GM21515 (cell line): ENCODE measurements at regions not wholly inside any gene's neighbourhood (a gene's known extent, or its start where the extent isn't known, plus 50 kb on each side); places are given as distances from the start of the nearest gene placed in this dataset.
"Not testable (repeated sequence)": the region's sequence is repeated elsewhere in the genome, so short reads cannot be mapped to it uniquely, and the experiment has no call there.

Source experiments
- ATAC-seq: cut with Tn5 transposase; IDR thresholded peaks from one replicate; pipeline ENCODE4 v1.9.1; 2021; ENCODE audit not compliant: unreplicated experiment

- ATAC-seq: no peak
Measured at GRCh38 chr18:25587545-25587944, 235.6 kb upstream of the ZNF521 start.

- no peak for ATAC-seq
Measured at GRCh38 chr18:25568986-25569385, 217.0 kb upstream of the ZNF521 start.

- no peak for ATAC-seq
Measured at GRCh38 chr18:25563816-25564683, 212.1 kb upstream of the ZNF521 start.

- no peak for ATAC-seq
Measured at GRCh38 chr18:25563346-25563745, 211.4 kb upstream of the ZNF521 start.

- ATAC-seq: no peak
Measured at GRCh38 chr18:25561918-25562317, 210.0 kb upstream of the ZNF521 start.

GRCh38 chr18:25560369-25560768, 208.4 kb upstream of the ZNF521 start:
- no peak for ATAC-seq

- no peak for ATAC-seq
Measured at GRCh38 chr18:25557011-25557410, 205.0 kb upstream of the ZNF521 start.

- ATAC-seq: no peak
Measured at GRCh38 chr18:25553631-25554263, 201.8 kb upstream of the ZNF521 start.

- ATAC-seq: no peak
Measured at GRCh38 chr18:25544546-25545287, 192.8 kb upstream of the ZNF521 start.

- ATAC-seq: no peak
Measured at GRCh38 chr18:25538175-25538922, 186.4 kb upstream of the ZNF521 start.

GRCh38 chr18:25535495-25535894, 183.5 kb upstream of the ZNF521 start:
- ATAC-seq: no peak

- ATAC-seq: no peak
Measured at GRCh38 chr18:25534401-25534800, 182.4 kb upstream of the ZNF521 start.

GRCh38 chr18:25533218-25533617, 181.3 kb upstream of the ZNF521 start:
- no peak for ATAC-seq

GRCh38 chr18:25531207-25531606, 179.2 kb upstream of the ZNF521 start:
- no peak for ATAC-seq

- not testable (repeated sequence) for ATAC-seq
Measured at GRCh38 chr18:25525789-25526188, 173.8 kb upstream of the ZNF521 start.

- ATAC-seq: peak; percentile 96
Measured at GRCh38 chr18:25518716-25519053, 166.7 kb upstream of the ZNF521 start.

- ATAC-seq: peak; percentile 32
Measured at GRCh38 chr18:25517881-25518715, 166.1 kb upstream of the ZNF521 start.

GRCh38 chr18:25516747-25517498, 165.0 kb upstream of the ZNF521 start:
- no peak for ATAC-seq

- no peak for ATAC-seq
Measured at GRCh38 chr18:25516121-25516520, 164.2 kb upstream of the ZNF521 start.

- ATAC-seq: no peak
Measured at GRCh38 chr18:25510096-25510495, 158.1 kb upstream of the ZNF521 start.
